Memory B cell (primary cell): ENCODE measurements at regions not wholly inside any gene's neighbourhood (a gene's known extent, or its start where the extent isn't known, plus 50 kb on each side); places are given as distances from the start of the nearest gene placed in this dataset.

Experiments
- ATAC-seq: fragments of 150-1000 bp; cut with Tn5 transposase; 2 replicates; pipeline ENCODE4 v1.10.0; 2021; ENCODE audit warnings: low read depth, mild to moderate bottlenecking, moderate library complexity
- DNase-seq, 2 donors: peaks; one replicate each; pipeline ENCODE4 v3.0.0; 2022; ENCODE audit warnings: low spot score in 2 of 2
- H3K27ac Mint-ChIP-seq: one replicate; pipeline ENCODE4 v1.8.0; 2022; ENCODE audit warnings: mild to moderate bottlenecking, moderate library complexity, mixed read lengths
- H3K27me3 Mint-ChIP-seq: one replicate; pipeline ENCODE4 v1.8.0; 2022; ENCODE audit warnings: mixed read lengths
- H3K36me3 Mint-ChIP-seq: one replicate; pipeline ENCODE4 v1.8.0; 2022; ENCODE audit warnings: mild to moderate bottlenecking, mixed read lengths
- H3K4me1 Mint-ChIP-seq: one replicate; pipeline ENCODE4 v1.8.0; 2022; ENCODE audit warnings: mixed read lengths
- H3K4me3 Mint-ChIP-seq: one replicate; pipeline ENCODE4 v1.8.0; 2022; ENCODE audit warnings: mild to moderate bottlenecking, moderate library complexity, mixed read lengths
- H3K9me3 Mint-ChIP-seq: one replicate; pipeline ENCODE4 v1.8.0; 2022; ENCODE audit warnings: mixed read lengths

GRCh38 chr2:129768485-129769184 lies 210.8 kb upstream of the RAB6C start:
- DNase-seq (no peak), ATAC-seq (no peak)
- Mint-ChIP-seq H3K9me3 (peaks cover 2% of the 10 kb centered on the region), H3K36me3 (no peaks in the 10 kb centered on the region), H3K27ac (no peak overlapping the region), H3K27me3 (peaks cover 8% of the 10 kb centered on the region), H3K4me3 (no peak overlapping the region), H3K4me1 (no peaks in the 10 kb centered on the region)

GRCh38 chr2:129769185-129769991 lies 210.1 kb upstream of the RAB6C start:
- Mint-ChIP-seq H3K27ac (no peak overlapping the region), H3K9me3 (peaks cover 2% of the 10 kb centered on the region), H3K36me3 (no peaks in the 10 kb centered on the region)

GRCh38 chr2:129771418-129772189 lies 207.9 kb upstream of the RAB6C start:
- H3K36me3 Mint-ChIP-seq, result no peaks in the 10 kb centered on the region

More at GRCh38 chr2:129769185-129769991, 210.1 kb upstream of the RAB6C start:
- Mint-ChIP-seq H3K4me1 (no peaks in the 10 kb centered on the region), H3K27me3 (peaks cover 8% of the 10 kb centered on the region), H3K4me3 (no peak overlapping the region)
- no peak for ATAC-seq
- DNase-seq, result no peak

GRCh38 chr2:129772190-129772579 lies 207.3 kb upstream of the RAB6C start:
- no peak for ATAC-seq
- Mint-ChIP-seq H3K27me3 (peaks cover 3% of the 10 kb centered on the region), H3K36me3 (no peaks in the 10 kb centered on the region), H3K4me1 (no peaks in the 10 kb centered on the region), H3K9me3 (peaks cover 2% of the 10 kb centered on the region), H3K4me3 (no peak overlapping the region), H3K27ac (no peak overlapping the region)
- DNase-seq, result no peak

More at GRCh38 chr2:129771418-129772189, 207.9 kb upstream of the RAB6C start:
- ATAC-seq (no peak), DNase-seq (no peak)
- Mint-ChIP-seq H3K27me3 (peaks cover 6% of the 10 kb centered on the region), H3K4me3 (no peak overlapping the region), H3K9me3 (peaks cover 2% of the 10 kb centered on the region), H3K4me1 (no peaks in the 10 kb centered on the region), H3K27ac (no peak overlapping the region)

- no peak for ATAC-seq
- no peak overlapping the region for H3K27ac Mint-ChIP-seq
- no peak for DNase-seq
- H3K36me3 Mint-ChIP-seq, result no peaks in the 10 kb centered on the region
- no peak overlapping the region for H3K4me3 Mint-ChIP-seq
- no peaks in the 10 kb centered on the region for H3K4me1 Mint-ChIP-seq
- peaks cover 4% of the 10 kb centered on the region for H3K27me3 Mint-ChIP-seq
- H3K9me3 Mint-ChIP-seq, result peaks cover 2% of the 10 kb centered on the region
Observed at GRCh38 chr2:129775952-129776653, 203.4 kb upstream of the RAB6C start.

GRCh38 chr2:129777146-129777545 lies 202.3 kb upstream of the RAB6C start:
- no peak overlapping the region for H3K4me3 Mint-ChIP-seq
- ATAC-seq (no peak), DNase-seq (no peak)
- no peak overlapping the region for H3K27ac Mint-ChIP-seq
- no peaks in the 10 kb centered on the region for H3K36me3 Mint-ChIP-seq
- no peaks in the 10 kb centered on the region for H3K4me1 Mint-ChIP-seq
- peaks cover 2% of the 10 kb centered on the region for H3K9me3 Mint-ChIP-seq
- H3K27me3 Mint-ChIP-seq, result peaks cover 6% of the 10 kb centered on the region

- Mint-ChIP-seq H3K4me3 (no peak overlapping the region), H3K27ac (no peak overlapping the region), H3K27me3 (peaks cover 6% of the 10 kb centered on the region), H3K9me3 (no peaks in the 10 kb centered on the region), H3K4me1 (no peaks in the 10 kb centered on the region), H3K36me3 (no peaks in the 10 kb centered on the region)
- DNase-seq (no peak), ATAC-seq (no peak)
Observed at GRCh38 chr2:129777762-129778583, 201.5 kb upstream of the RAB6C start.

- no peaks in the 10 kb centered on the region for H3K9me3 Mint-ChIP-seq
- ATAC-seq (no peak), DNase-seq (no peak)
- H3K4me3 Mint-ChIP-seq, result no peak overlapping the region
- H3K27ac Mint-ChIP-seq, result no peak overlapping the region
- H3K27me3 Mint-ChIP-seq, result peaks cover 6% of the 10 kb centered on the region
- no peaks in the 10 kb centered on the region for H3K36me3 Mint-ChIP-seq
- H3K4me1 Mint-ChIP-seq, result no peaks in the 10 kb centered on the region
Observed at GRCh38 chr2:129778584-129778877, 200.9 kb upstream of the RAB6C start.

GRCh38 chr2:129779783-129780182 lies 199.7 kb upstream of the RAB6C start:
- no peak overlapping the region for H3K4me3 Mint-ChIP-seq
- ATAC-seq (no peak), DNase-seq (no peak)
- no peaks in the 10 kb centered on the region for H3K36me3 Mint-ChIP-seq
- H3K27ac Mint-ChIP-seq, result no peak overlapping the region
- H3K9me3 Mint-ChIP-seq, result no peaks in the 10 kb centered on the region
- no peaks in the 10 kb centered on the region for H3K4me1 Mint-ChIP-seq
- peaks cover 6% of the 10 kb centered on the region for H3K27me3 Mint-ChIP-seq

GRCh38 chr2:129780316-129781270 lies 198.9 kb upstream of the RAB6C start:
- Mint-ChIP-seq H3K36me3 (no peaks in the 10 kb centered on the region), H3K9me3 (no peaks in the 10 kb centered on the region), H3K4me1 (no peaks in the 10 kb centered on the region), H3K4me3 (no peak overlapping the region), H3K27ac (no peak overlapping the region), H3K27me3 (peaks cover 6% of the 10 kb centered on the region)
- ATAC-seq (no peak), DNase-seq (no peak)

GRCh38 chr2:129781749-129782632 lies 197.5 kb upstream of the RAB6C start:
- Mint-ChIP-seq H3K9me3 (no peaks in the 10 kb centered on the region), H3K4me1 (no peaks in the 10 kb centered on the region), H3K27me3 (peaks cover 6% of the 10 kb centered on the region), H3K27ac (no peak overlapping the region), H3K4me3 (no peak overlapping the region), H3K36me3 (no peaks in the 10 kb centered on the region)
- ATAC-seq (no peak), DNase-seq (no peak)

GRCh38 chr2:129782633-129782990 lies 196.9 kb upstream of the RAB6C start:
- Mint-ChIP-seq H3K4me1 (no peaks in the 10 kb centered on the region), H3K9me3 (no peaks in the 10 kb centered on the region), H3K4me3 (no peak overlapping the region), H3K36me3 (no peaks in the 10 kb centered on the region), H3K27me3 (peaks cover 6% of the 10 kb centered on the region), H3K27ac (no peak overlapping the region)
- ATAC-seq (no peak), DNase-seq (no peak)
